ENCODE measurements at regions not wholly inside any gene's neighbourhood (a gene's known extent, or its start where the extent isn't known, plus 50 kb on each side); places are given as distances from the start of the nearest gene placed in this dataset.

DNA sequence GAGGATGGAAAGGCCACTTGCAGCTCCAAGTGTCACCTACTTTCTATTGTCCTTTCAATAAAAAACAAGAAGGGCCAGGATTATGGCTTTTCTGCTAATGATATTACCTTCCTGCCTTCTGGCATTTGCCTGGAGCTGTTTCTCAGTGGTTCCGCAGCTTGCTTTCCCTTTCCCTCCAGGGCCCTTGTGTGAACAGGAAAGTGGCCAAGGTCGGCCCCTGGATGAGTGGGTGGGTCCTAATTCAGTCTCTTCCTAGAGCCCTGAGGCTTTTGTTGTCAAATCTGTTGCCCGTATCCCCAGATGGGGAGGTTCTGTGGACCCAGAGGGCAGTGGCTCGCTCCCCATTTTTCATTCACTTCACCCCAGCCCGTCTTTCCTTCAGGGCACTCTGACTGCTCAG is 64.2 kb upstream of the UMPS start:
- TF ChIP-seq, protein P1, sequence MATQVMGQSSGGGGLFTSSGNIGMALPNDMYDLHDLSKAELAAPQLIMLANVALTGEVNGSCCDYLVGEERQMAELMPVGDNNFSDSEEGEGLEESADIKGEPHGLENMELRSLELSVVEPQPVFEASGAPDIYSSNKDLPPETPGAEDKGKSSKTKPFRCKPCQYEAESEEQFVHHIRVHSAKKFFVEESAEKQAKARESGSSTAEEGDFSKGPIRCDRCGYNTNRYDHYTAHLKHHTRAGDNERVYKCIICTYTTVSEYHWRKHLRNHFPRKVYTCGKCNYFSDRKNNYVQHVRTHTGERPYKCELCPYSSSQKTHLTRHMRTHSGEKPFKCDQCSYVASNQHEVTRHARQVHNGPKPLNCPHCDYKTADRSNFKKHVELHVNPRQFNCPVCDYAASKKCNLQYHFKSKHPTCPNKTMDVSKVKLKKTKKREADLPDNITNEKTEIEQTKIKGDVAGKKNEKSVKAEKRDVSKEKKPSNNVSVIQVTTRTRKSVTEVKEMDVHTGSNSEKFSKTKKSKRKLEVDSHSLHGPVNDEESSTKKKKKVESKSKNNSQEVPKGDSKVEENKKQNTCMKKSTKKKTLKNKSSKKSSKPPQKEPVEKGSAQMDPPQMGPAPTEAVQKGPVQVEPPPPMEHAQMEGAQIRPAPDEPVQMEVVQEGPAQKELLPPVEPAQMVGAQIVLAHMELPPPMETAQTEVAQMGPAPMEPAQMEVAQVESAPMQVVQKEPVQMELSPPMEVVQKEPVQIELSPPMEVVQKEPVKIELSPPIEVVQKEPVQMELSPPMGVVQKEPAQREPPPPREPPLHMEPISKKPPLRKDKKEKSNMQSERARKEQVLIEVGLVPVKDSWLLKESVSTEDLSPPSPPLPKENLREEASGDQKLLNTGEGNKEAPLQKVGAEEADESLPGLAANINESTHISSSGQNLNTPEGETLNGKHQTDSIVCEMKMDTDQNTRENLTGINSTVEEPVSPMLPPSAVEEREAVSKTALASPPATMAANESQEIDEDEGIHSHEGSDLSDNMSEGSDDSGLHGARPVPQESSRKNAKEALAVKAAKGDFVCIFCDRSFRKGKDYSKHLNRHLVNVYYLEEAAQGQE (IDR thresholded peaks at IDR 0.05): no peak
- TF ChIP-seq, protein P2, sequence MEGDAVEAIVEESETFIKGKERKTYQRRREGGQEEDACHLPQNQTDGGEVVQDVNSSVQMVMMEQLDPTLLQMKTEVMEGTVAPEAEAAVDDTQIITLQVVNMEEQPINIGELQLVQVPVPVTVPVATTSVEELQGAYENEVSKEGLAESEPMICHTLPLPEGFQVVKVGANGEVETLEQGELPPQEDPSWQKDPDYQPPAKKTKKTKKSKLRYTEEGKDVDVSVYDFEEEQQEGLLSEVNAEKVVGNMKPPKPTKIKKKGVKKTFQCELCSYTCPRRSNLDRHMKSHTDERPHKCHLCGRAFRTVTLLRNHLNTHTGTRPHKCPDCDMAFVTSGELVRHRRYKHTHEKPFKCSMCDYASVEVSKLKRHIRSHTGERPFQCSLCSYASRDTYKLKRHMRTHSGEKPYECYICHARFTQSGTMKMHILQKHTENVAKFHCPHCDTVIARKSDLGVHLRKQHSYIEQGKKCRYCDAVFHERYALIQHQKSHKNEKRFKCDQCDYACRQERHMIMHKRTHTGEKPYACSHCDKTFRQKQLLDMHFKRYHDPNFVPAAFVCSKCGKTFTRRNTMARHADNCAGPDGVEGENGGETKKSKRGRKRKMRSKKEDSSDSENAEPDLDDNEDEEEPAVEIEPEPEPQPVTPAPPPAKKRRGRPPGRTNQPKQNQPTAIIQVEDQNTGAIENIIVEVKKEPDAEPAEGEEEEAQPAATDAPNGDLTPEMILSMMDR (IDR thresholded peaks at IDR 0.05; ENCODE audit: low read depth, low read length, missing input control): no peak
- no peak for TF ChIP-seq GABPA (IDR thresholded peaks at IDR 0.05 in 1 of 2, conservative IDR thresholded peaks at IDR 0.05 in 1 of 2)
- TF ChIP-seq TAF1 (conservative IDR thresholded peaks at IDR 0.05): no peak
- TF ChIP-seq YY1 (IDR thresholded peaks at IDR 0.05): no peak
- TF ChIP-seq HNF4A (conservative IDR thresholded peaks at IDR 0.05): no peak
- TF ChIP-seq, protein P3, sequence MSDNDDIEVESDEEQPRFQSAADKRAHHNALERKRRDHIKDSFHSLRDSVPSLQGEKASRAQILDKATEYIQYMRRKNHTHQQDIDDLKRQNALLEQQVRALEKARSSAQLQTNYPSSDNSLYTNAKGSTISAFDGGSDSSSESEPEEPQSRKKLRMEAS (IDR thresholded peaks at IDR 0.05): no peak
- TF ChIP-seq, protein P4, sequence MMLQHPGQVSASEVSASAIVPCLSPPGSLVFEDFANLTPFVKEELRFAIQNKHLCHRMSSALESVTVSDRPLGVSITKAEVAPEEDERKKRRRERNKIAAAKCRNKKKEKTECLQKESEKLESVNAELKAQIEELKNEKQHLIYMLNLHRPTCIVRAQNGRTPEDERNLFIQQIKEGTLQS (IDR thresholded peaks at IDR 0.05): no peak
- TF ChIP-seq FOXA1 (IDR thresholded peaks at IDR 0.05): no peak
- no peak for TF ChIP-seq SP1 (IDR thresholded peaks at IDR 0.05)

Measured in liver (tissue), 3 donors.